Tibial nerve (tissue), 3 donors: ENCODE measurements at regions not wholly inside any gene's neighbourhood (a gene's known extent, or its start where the extent isn't known, plus 50 kb on each side); places are given as distances from the start of the nearest gene placed in this dataset.

Experiments
- POLR2A ChIP-seq, 2 donors: fragments of 450-650 bp; IDR thresholded peaks; one replicate each; pipeline ENCODE4 v1.6.1; 2017; ENCODE audit warnings: antibody characterized with exemption in 2 of 2, mild to moderate bottlenecking in 2 of 2, moderate library complexity in 2 of 2
- TF ChIP-seq, protein P1 (sequence below), 5 experiments: fragments of 200-600 bp in 3 of 5; fragments of 450-650 bp in 2 of 5; sonication (generic) in 3 of 5; IDR thresholded peaks; one replicate each; pipeline ENCODE4 v1.5.1; 2016 to 2019; ENCODE audit warnings: antibody characterized with exemption in 5 of 5, mild to moderate bottlenecking in 3 of 5, moderate library complexity in 2 of 5

DNA sequence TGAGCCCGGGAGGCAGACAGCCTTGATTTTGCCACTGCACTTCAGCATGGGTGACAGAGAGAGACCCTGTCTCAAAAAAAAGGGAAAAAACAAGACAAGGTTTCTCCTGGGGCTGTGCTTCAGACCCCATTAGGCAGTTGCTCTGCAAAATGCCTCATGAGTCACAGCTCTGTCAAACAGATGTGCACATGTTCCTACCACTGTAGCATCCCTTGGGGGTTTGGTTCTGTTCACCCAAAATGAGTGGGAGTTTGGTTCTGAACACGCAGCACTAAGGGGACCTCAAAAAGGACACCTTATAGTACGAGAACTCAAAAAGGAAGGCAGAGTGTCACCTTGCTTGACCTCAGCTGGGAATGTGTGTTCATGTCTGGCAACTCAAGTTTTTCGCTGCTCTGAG is 134.9 kb downstream of the RPIA start:
- TF ChIP-seq, protein P1, sequence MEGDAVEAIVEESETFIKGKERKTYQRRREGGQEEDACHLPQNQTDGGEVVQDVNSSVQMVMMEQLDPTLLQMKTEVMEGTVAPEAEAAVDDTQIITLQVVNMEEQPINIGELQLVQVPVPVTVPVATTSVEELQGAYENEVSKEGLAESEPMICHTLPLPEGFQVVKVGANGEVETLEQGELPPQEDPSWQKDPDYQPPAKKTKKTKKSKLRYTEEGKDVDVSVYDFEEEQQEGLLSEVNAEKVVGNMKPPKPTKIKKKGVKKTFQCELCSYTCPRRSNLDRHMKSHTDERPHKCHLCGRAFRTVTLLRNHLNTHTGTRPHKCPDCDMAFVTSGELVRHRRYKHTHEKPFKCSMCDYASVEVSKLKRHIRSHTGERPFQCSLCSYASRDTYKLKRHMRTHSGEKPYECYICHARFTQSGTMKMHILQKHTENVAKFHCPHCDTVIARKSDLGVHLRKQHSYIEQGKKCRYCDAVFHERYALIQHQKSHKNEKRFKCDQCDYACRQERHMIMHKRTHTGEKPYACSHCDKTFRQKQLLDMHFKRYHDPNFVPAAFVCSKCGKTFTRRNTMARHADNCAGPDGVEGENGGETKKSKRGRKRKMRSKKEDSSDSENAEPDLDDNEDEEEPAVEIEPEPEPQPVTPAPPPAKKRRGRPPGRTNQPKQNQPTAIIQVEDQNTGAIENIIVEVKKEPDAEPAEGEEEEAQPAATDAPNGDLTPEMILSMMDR (IDR thresholded peaks at IDR 0.05), result no peak
- no peak for TF ChIP-seq POLR2A (IDR thresholded peaks at IDR 0.05)
